ENCODE measurements at regions not wholly inside any gene's neighbourhood (a gene's known extent, or its start where the extent isn't known, plus 50 kb on each side); places are given as distances from the start of the nearest gene placed in this dataset.

DNA sequence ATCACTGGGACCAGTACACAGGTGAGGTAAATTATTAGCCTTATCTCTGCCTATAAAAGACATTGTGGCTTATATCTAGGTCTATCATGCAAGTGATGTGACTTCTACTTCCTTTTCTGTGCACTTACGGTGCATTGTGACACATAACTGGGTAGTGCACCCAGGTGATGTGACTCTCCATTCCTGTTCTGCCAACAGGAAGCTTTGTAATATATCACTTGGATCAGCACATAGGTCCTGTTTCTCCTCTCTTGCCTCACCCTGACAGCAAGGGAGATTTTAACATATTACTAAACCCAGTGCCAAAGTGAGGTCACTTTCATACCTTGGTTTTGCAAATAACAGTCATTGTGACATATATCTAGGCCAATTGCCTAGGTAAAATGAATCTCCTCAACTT lies 1129.7 kb upstream of the AMELY start:
- TF ChIP-seq CTCF (IDR thresholded peaks at IDR 0.05; ENCODE audit: low read depth, low read length) (no peak), EZH2phosphoT487 (IDR thresholded peaks at IDR 0.05; ENCODE audit: low read depth) (no peak)

Data from OCI-LY3 (cell line).